Pons (tissue), 1 donor: ENCODE measurements at regions not wholly inside any gene's neighbourhood (a gene's known extent, or its start where the extent isn't known, plus 50 kb on each side); places are given as distances from the start of the nearest gene placed in this dataset.
"Not testable (repeated sequence)": the region's sequence is repeated elsewhere in the genome, so short reads cannot be mapped to it uniquely, and the experiment has no call there.

ENCODE experiments used
- DNase-seq: peaks from one replicate; pipeline ENCODE4 v3.0.0-alpha.2; 2016; ENCODE audit warnings: low spot score

- DNase-seq, result not testable (repeated sequence)
Measured at GRCh38 chrX:138282598-138283150, 428.8 kb downstream of the FGF13 start.

GRCh38 chrX:138287205-138287877 is 424.2 kb downstream of the FGF13 start:
- DNase-seq, result no peak

DNA sequence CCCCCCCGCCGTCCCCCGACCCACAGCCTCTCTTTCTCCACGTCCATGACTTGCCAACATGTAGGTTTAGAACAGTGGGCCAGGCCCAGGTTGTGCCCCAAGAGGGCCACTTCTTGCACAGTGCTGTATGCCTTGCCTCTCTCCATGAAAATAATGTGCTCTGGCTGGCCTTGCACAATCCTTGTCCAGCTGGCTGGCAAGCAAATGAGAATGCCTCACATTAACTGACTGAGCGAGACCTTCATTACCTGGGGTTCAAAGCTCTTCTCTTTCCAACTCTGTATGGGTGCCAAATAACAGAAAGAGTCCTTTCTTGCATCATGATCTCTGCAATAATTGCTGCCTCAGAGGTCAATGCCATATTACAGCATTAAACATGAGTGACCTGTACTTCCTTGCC is 416.6 kb downstream of the FGF13 start:
- no peak for DNase-seq

- no peak for DNase-seq
Measured at GRCh38 chrX:138298268-138298667, 413.2 kb downstream of the FGF13 start.

DNA sequence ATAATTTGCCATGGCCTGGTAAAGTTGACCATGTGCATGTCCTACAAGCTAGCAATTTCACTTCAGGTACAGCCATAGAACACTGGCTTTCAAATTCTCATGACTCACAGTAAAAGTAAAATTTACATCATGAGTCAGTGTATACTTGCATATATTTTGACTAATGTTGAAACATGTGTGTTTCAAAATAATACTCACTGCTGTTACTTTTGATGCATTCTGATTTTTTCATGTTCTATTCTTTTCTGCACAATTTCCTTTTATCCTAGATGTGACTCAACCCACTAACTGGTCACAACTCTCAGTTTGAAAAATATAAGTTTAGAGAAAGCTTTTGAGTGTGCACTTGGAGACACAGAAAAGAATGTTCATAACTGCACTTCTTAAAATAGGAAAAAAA is 365.7 kb downstream of the FGF13 start:
- DNase-seq, result no peak

- no peak for DNase-seq
Measured at GRCh38 chrX:138349351-138349750, 362.2 kb downstream of the FGF13 start.

- no peak for DNase-seq
Measured at GRCh38 chrX:138378876-138379275, 332.6 kb downstream of the FGF13 start.

DNA sequence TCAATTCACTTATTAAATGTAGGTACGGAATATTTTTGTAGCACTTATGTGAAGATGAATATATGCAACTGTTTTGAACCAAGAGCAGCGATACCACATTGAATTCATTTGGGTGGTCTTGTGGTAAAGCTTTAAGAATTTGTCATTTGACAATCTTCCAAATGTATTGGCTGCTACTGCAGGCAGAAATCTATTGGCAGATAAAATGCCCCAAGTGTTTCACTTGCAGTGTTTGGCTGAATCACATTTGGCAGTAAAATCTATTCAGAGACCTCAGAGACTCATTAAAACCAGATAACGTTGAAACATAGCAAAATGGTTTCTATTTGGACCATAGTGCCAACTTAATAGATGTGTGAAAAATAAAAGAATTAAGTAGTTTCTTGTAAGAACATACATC is 303.4 kb downstream of the FGF13 start:
- DNase-seq, result no peak

- no peak for DNase-seq
Measured at GRCh38 chrX:138411048-138411447, 300.5 kb downstream of the FGF13 start.
